Stimulated activated memory B cell treated with anti-CD40 and anti-IgM and Interleukin-4, amounts not matched to agents 10 μg/mL and 1 μg/mL and 100 μg/mL, for 72 hours (primary cell): ENCODE measurements at regions not wholly inside any gene's neighbourhood (a gene's known extent, or its start where the extent isn't known, plus 50 kb on each side); places are given as distances from the start of the nearest gene placed in this dataset.
"Not testable (repeated sequence)": the region's sequence is repeated elsewhere in the genome, so short reads cannot be mapped to it uniquely, and the experiment has no call there.

Experiments used
- ATAC-seq: fragments of 150-1000 bp; cut with Tn5 transposase; 2 replicates; pipeline ENCODE4 v1.10.0; 2021
- H3K27ac Mint-ChIP-seq: one replicate; pipeline ENCODE4 v1.8.0; 2022; ENCODE audit warnings: mild to moderate bottlenecking, mixed read lengths
- H3K27me3 Mint-ChIP-seq: one replicate; pipeline ENCODE4 v1.8.0; 2022; ENCODE audit warnings: mixed read lengths
- H3K36me3 Mint-ChIP-seq: one replicate; pipeline ENCODE4 v1.8.0; 2022; ENCODE audit warnings: mixed read lengths
- H3K4me1 Mint-ChIP-seq: one replicate; pipeline ENCODE4 v1.8.0; 2022; ENCODE audit warnings: mixed read lengths
- H3K4me3 Mint-ChIP-seq: one replicate; pipeline ENCODE4 v1.8.0; 2022; ENCODE audit warnings: mild to moderate bottlenecking, moderate library complexity, mixed read lengths
- H3K9me3 Mint-ChIP-seq: one replicate; pipeline ENCODE4 v1.8.0; 2022; ENCODE audit warnings: mixed read lengths

- no peak overlapping the region for H3K4me3 Mint-ChIP-seq
- no peaks in the 10 kb centered on the region for H3K4me1 Mint-ChIP-seq
- no peaks in the 10 kb centered on the region for H3K27me3 Mint-ChIP-seq
- ATAC-seq, result no peak
- H3K36me3 Mint-ChIP-seq, result no peaks in the 10 kb centered on the region
- no peaks in the 10 kb centered on the region for H3K9me3 Mint-ChIP-seq
- no peak overlapping the region for H3K27ac Mint-ChIP-seq
Measured at GRCh38 chr13:53101883-53102282, 73.3 kb downstream of the OLFM4 start.

GRCh38 chr13:53104136-53104535 is 75.5 kb downstream of the OLFM4 start:
- Mint-ChIP-seq H3K27me3 (no peaks in the 10 kb centered on the region), H3K27ac (no peak overlapping the region), H3K9me3 (no peaks in the 10 kb centered on the region), H3K36me3 (no peaks in the 10 kb centered on the region), H3K4me3 (no peak overlapping the region), H3K4me1 (no peaks in the 10 kb centered on the region)
- no peak for ATAC-seq

GRCh38 chr13:53105477-53105876 is 76.9 kb downstream of the OLFM4 start:
- no peaks in the 10 kb centered on the region for H3K27me3 Mint-ChIP-seq
- H3K27ac Mint-ChIP-seq, result no peak overlapping the region
- no peaks in the 10 kb centered on the region for H3K4me1 Mint-ChIP-seq
- H3K36me3 Mint-ChIP-seq, result no peaks in the 10 kb centered on the region
- no peak overlapping the region for H3K4me3 Mint-ChIP-seq
- H3K9me3 Mint-ChIP-seq, result no peaks in the 10 kb centered on the region
- no peak for ATAC-seq

GRCh38 chr13:53105890-53106289 is 77.3 kb downstream of the OLFM4 start:
- Mint-ChIP-seq H3K4me1 (no peaks in the 10 kb centered on the region), H3K9me3 (no peaks in the 10 kb centered on the region), H3K27ac (no peak overlapping the region), H3K36me3 (no peaks in the 10 kb centered on the region), H3K4me3 (no peak overlapping the region), H3K27me3 (no peaks in the 10 kb centered on the region)
- ATAC-seq, result no peak

GRCh38 chr13:53110181-53110580 is 81.6 kb downstream of the OLFM4 start:
- Mint-ChIP-seq H3K4me3 (no peak overlapping the region), H3K36me3 (no peaks in the 10 kb centered on the region), H3K9me3 (no peaks in the 10 kb centered on the region), H3K27me3 (no peaks in the 10 kb centered on the region), H3K27ac (no peak overlapping the region), H3K4me1 (no peaks in the 10 kb centered on the region)
- no peak for ATAC-seq

GRCh38 chr13:53110614-53111013 is 82.0 kb downstream of the OLFM4 start:
- Mint-ChIP-seq H3K27ac (no peak overlapping the region), H3K27me3 (no peaks in the 10 kb centered on the region), H3K4me1 (no peaks in the 10 kb centered on the region), H3K9me3 (no peaks in the 10 kb centered on the region), H3K36me3 (no peaks in the 10 kb centered on the region), H3K4me3 (no peak overlapping the region)
- no peak for ATAC-seq

- no peak overlapping the region for H3K4me3 Mint-ChIP-seq
- no peak overlapping the region for H3K27ac Mint-ChIP-seq
- no peak for ATAC-seq
- H3K36me3 Mint-ChIP-seq, result no peaks in the 10 kb centered on the region
- no peaks in the 10 kb centered on the region for H3K27me3 Mint-ChIP-seq
- peaks cover 3% of the 10 kb centered on the region for H3K9me3 Mint-ChIP-seq
- no peaks in the 10 kb centered on the region for H3K4me1 Mint-ChIP-seq
Measured at GRCh38 chr13:53112522-53112921, 83.9 kb downstream of the OLFM4 start.

- not testable (repeated sequence) for H3K27me3 Mint-ChIP-seq, H3K4me3 Mint-ChIP-seq, H3K4me1 Mint-ChIP-seq, H3K27ac Mint-ChIP-seq, H3K36me3 Mint-ChIP-seq, H3K9me3 Mint-ChIP-seq, ATAC-seq
Measured at GRCh38 chr13:53117048-53117447, 88.4 kb downstream of the OLFM4 start.

- Mint-ChIP-seq H3K4me3 (no peak overlapping the region), H3K27ac (no peak overlapping the region), H3K27me3 (no peaks in the 10 kb centered on the region), H3K36me3 (no peaks in the 10 kb centered on the region), H3K9me3 (peaks cover 7% of the 10 kb centered on the region), H3K4me1 (no peaks in the 10 kb centered on the region)
- ATAC-seq, result no peak
Measured at GRCh38 chr13:53121131-53121773, 92.6 kb downstream of the OLFM4 start.

- Mint-ChIP-seq H3K4me3 (no peak overlapping the region), H3K9me3 (peaks cover 4% of the 10 kb centered on the region), H3K27me3 (no peaks in the 10 kb centered on the region), H3K4me1 (no peaks in the 10 kb centered on the region), H3K27ac (no peak overlapping the region), H3K36me3 (no peaks in the 10 kb centered on the region)
- no peak for ATAC-seq
Measured at GRCh38 chr13:53121919-53122318, 93.3 kb downstream of the OLFM4 start.

GRCh38 chr13:53123536-53123935 is 94.9 kb downstream of the OLFM4 start:
- no peaks in the 10 kb centered on the region for H3K36me3 Mint-ChIP-seq
- peaks cover 2% of the 10 kb centered on the region for H3K9me3 Mint-ChIP-seq
- H3K4me1 Mint-ChIP-seq, result no peaks in the 10 kb centered on the region
- H3K27me3 Mint-ChIP-seq, result no peaks in the 10 kb centered on the region
- no peak for ATAC-seq
- no peak overlapping the region for H3K4me3 Mint-ChIP-seq
- no peak overlapping the region for H3K27ac Mint-ChIP-seq

- no peak for ATAC-seq
- no peak overlapping the region for H3K27ac Mint-ChIP-seq
- no peak overlapping the region for H3K4me3 Mint-ChIP-seq
- H3K27me3 Mint-ChIP-seq, result no peaks in the 10 kb centered on the region
- H3K9me3 Mint-ChIP-seq, result no peaks in the 10 kb centered on the region
- H3K36me3 Mint-ChIP-seq, result no peaks in the 10 kb centered on the region
- no peaks in the 10 kb centered on the region for H3K4me1 Mint-ChIP-seq
Measured at GRCh38 chr13:53124623-53125022, 96.0 kb downstream of the OLFM4 start.

- no peak overlapping the region for H3K4me3 Mint-ChIP-seq
- H3K4me1 Mint-ChIP-seq, result no peaks in the 10 kb centered on the region
- H3K36me3 Mint-ChIP-seq, result no peaks in the 10 kb centered on the region
- no peaks in the 10 kb centered on the region for H3K27me3 Mint-ChIP-seq
- H3K9me3 Mint-ChIP-seq, result no peaks in the 10 kb centered on the region
- no peak overlapping the region for H3K27ac Mint-ChIP-seq
- no peak for ATAC-seq
Measured at GRCh38 chr13:53126841-53127245, 98.2 kb downstream of the OLFM4 start.

- H3K4me1 Mint-ChIP-seq, result no peaks in the 10 kb centered on the region
- no peak for ATAC-seq
- no peaks in the 10 kb centered on the region for H3K9me3 Mint-ChIP-seq
- no peak overlapping the region for H3K27ac Mint-ChIP-seq
- no peaks in the 10 kb centered on the region for H3K27me3 Mint-ChIP-seq
- no peaks in the 10 kb centered on the region for H3K36me3 Mint-ChIP-seq
- no peak overlapping the region for H3K4me3 Mint-ChIP-seq
Measured at GRCh38 chr13:53127373-53127772, 98.8 kb downstream of the OLFM4 start.

GRCh38 chr13:53129864-53130393 is 101.3 kb downstream of the OLFM4 start:
- H3K27me3 Mint-ChIP-seq, result no peaks in the 10 kb centered on the region
- no peak for ATAC-seq
- no peaks in the 10 kb centered on the region for H3K36me3 Mint-ChIP-seq
- H3K27ac Mint-ChIP-seq, result no peak overlapping the region
- no peaks in the 10 kb centered on the region for H3K9me3 Mint-ChIP-seq
- H3K4me3 Mint-ChIP-seq, result no peak overlapping the region
- no peaks in the 10 kb centered on the region for H3K4me1 Mint-ChIP-seq

- Mint-ChIP-seq H3K27me3 (no peaks in the 10 kb centered on the region), H3K9me3 (no peaks in the 10 kb centered on the region), H3K4me1 (no peaks in the 10 kb centered on the region), H3K4me3 (no peak overlapping the region), H3K36me3 (no peaks in the 10 kb centered on the region), H3K27ac (no peak overlapping the region)
- no peak for ATAC-seq
Measured at GRCh38 chr13:53131361-53131760, 102.7 kb downstream of the OLFM4 start.

- Mint-ChIP-seq H3K4me1 (no peaks in the 10 kb centered on the region), H3K27me3 (no peaks in the 10 kb centered on the region), H3K4me3 (no peak overlapping the region), H3K9me3 (no peaks in the 10 kb centered on the region), H3K27ac (no peak overlapping the region), H3K36me3 (no peaks in the 10 kb centered on the region)
- no peak for ATAC-seq
Measured at GRCh38 chr13:53135301-53135700, 106.7 kb downstream of the OLFM4 start.
